Kidney tubule cell (primary cell): ENCODE measurements at regions not wholly inside any gene's neighbourhood (a gene's known extent, or its start where the extent isn't known, plus 50 kb on each side); places are given as distances from the start of the nearest gene placed in this dataset.
"Not testable (repeated sequence)": the region's sequence is repeated elsewhere in the genome, so short reads cannot be mapped to it uniquely, and the experiment has no call there.

Experiments
- DNase-seq: peaks from one replicate; pipeline ENCODE4 v3.0.0-alpha.2; 2018; ENCODE audit warnings: low spot score

DNA sequence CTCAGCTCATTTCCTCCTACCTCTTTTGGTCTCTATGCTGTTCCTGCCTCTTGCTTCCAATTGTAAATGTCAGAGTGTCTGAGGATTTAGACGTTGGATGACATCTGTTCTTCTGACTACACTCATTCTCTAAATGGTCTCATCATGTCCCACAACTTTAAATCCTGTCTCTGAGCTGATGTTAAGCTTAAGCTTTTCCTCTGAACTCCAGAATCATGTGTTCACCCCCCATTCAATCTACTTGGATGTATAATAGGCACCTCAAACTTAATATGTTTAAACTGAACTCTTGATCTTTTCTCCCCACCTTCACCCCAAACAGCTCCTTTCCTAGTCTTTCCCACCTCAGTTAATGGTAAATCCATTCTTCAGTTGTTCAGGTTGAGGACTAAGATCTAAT, 433.6 kb downstream of the CSNK1G3 start:
- no peak for DNase-seq

GRCh38 chr5:123943151-123943550, 431.2 kb downstream of the CSNK1G3 start:
- DNase-seq = no peak

DNA sequence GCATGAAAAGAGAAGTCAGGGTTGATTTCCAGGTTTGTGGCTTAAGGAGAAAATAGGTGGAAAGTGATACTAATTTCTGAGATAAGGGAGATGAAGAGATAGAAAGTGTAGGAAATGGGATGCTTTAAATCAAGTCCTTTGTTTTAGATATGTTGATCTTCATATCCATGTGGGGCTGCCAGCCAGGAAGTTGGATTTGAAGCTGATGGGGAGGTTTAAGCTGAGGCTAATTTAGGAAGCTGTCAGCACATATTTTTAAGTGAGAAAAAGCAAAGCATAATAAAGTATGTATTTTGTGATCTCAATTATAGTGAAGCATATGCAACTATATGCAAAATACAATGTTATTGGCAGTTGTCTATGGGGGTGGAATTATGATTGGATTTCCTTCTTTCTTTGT, 428.4 kb downstream of the CSNK1G3 start:
- DNase-seq = no peak

- DNase-seq = peak; percentile 68
These were observed 425.3 kb downstream of the CSNK1G3 start for GRCh38 chr5:123937230-123937629.

DNA sequence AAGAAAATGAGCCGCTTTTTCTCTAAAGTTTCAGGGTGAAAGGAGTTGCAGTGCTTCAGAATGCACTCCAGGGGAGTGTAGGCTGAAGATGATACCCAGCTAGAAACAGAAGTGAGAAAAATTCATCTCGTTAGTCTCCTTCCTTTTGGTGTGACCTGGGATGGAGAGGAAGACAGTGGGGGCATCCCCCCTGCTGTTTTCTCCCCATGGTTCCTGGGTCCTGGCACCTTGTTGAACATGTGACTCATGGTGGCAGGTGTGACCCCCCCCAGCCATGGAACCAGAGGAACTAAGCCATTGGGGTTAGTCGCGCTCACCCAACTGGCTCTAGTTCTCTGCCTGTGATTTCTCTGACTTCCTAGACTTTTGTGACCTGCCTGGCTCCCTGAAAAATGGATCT, 424.6 kb downstream of the CSNK1G3 start:
- no peak for DNase-seq

DNA sequence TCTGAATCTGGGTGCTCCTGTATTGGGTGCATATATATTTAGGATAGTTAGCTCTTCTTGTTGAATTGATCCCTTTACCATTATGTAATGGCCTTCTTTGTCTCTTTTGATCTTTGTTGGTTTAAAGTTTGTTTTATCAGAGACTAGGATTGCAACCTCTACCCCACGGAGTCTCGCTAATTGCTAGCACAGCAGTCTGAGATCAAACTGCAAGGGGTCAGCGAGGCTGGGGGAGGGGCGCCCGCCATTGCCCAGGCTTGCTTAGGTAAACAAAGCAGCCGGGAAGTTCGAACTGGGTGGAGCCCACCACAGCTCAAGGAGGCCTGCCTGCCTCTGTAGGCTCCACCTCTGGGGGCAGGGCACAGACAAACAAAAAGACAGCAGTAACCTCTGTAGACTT, 421.8 kb downstream of the CSNK1G3 start:
- DNase-seq = not testable (repeated sequence)

DNA sequence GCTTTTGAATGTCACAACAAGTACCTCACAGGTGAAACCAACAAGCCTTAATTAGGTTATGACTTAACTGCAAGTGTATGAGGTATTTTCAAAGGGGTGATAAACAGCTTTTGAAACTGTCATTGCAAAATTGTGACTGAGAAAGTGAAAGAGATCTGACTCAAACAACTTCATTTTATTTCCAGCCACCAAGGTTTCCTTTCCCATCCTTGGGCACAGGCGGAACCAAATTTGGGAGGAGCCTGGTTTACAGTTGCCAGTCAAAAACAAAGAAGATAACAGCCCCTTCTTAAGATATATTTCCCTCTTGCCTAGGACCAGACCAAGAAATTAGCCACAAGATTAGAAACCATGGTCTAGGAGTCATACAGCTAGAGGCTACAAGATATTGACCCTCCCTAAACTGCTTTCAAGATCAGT, 417.1 kb downstream of the CSNK1G3 start:
- DNase-seq = no peak

- DNase-seq = no peak
These were observed 416.4 kb downstream of the CSNK1G3 start for GRCh38 chr5:123928401-123928800.

- DNase-seq = no peak
These were observed 409.2 kb downstream of the CSNK1G3 start for GRCh38 chr5:123921193-123921592.

GRCh38 chr5:123916345-123917121, 404.6 kb downstream of the CSNK1G3 start:
- peak; percentile 82 for DNase-seq

DNA sequence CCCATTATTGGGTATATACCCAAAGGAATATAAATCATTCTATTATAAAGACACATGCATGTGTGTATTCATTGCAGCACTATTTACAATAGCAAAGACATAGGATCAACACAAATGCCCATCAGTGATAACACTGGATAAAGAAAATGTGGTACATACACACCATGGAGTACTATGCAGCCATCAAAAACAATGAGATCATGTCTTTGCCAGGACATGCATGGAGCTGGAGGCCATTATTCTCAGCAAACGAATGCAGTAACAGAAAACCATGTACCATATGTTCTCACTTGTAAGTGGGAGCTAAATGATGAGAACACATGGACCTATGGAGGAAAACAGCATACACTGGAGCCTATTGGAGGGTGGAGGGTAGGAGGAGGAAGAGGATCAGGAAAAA, 402.4 kb downstream of the CSNK1G3 start:
- no peak for DNase-seq

DNA sequence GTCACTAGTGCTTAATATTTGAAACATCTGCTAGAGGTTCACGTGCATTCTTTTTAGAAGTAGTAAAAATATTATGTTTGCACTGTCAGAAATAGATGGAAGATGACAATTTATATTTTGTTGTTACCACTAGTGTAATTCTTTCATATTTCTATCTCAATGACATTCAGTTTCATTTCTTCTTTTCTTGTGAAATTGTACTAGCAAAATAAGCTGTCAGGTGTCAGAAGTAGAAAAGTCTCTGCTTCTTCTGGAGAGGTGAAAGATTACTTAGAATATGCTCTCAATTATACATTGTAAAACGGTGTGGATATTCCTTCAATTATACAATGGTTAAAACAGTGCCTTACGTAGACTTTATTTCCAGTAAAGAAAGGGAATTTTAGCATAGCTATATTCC, 395.4 kb downstream of the CSNK1G3 start:
- no peak for DNase-seq

GRCh38 chr5:123906698-123907295, 394.8 kb downstream of the CSNK1G3 start:
- DNase-seq = no peak

DNA sequence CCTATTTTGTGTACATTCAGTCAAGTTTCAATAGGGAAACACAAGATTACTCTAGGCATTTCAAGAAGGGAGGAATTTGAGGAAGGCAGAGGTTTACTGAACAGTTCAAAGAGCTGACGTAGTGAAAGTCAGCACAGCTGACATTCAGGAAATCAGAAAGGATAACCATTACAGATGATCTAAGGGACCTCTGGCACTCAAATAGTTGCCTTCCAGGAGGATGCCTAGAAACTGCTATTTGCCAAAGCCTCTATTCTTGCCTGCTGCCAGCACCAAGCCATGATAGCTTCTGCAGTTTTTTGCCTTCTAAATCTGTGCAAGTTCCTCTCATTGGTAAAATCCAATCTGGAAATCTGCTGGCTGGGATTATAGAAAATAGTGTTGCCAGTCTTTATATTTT, 373.1 kb downstream of the CSNK1G3 start:
- DNase-seq = no peak

DNA sequence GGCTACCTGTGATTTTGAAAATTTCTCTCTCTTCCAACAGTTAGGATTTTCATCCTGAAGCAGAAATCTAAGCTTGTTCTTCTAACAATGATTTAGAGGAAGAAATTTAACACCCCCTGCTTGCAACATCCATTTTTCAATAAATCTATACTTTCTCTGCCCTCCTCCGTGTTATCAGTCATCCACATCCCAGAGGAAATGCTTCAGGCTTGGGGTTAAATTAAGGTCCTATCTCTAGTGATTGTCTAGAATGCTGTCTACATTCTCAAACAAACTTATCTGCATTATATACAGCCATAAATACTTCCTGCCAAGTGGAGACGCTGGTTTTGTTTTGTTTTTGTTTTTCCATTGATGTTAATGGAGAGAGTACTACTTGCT, 371.0 kb downstream of the CSNK1G3 start:
- DNase-seq = no peak

DNA sequence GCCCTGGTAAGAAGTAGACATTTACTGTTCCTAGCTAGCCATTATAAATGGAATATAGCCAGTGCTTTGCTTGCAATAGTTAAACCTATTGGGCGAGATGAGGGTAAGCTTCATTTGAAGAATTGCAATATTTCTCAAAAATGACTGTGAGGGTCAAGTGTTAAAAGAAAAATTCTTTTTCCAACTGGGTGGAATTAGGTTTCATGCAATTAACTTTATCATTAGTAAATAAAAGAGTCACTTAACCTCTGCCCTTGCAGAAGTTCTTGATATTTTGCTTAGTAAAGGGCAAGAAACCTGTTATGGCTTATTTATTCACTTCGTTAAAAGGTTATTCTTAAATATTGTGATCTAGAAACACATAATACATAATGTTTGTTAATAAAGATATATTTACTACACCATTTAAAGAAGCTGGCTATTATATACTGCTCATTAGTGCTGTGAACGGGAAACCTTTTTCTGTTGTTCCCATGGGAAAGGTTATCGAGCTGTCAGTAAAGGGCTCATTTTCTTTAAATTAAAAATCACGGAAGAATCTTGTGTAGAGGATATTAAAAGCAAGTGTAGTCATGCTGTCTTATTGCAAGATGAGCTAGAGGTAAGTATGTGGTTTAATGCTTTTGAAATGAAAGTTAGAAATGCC, 370.5 kb downstream of the CSNK1G3 start:
- DNase-seq = no peak

DNA sequence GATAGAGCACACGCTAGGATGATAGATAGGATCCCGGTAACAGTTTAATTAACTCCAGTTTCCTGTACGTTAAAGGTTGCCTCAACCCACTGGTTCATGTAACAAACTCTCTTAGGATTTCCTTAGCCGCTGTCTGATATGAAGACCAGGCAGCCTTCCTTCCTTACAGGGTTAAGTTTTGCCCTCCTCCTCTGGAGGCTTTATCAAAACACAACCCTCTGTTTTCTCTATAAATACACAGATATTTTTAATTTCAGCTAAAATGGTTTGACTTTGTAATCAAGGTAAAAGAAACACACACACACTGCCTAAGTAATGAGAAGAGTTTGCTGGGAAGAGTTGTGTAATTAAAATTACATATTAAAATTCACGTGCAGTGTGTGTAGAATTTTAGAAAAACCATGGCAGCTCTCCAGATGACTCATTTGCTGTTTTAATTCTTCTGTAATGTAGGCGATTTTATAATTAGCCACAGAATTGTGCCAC, 369.8 kb downstream of the CSNK1G3 start:
- peak; percentile 20 for DNase-seq

DNA sequence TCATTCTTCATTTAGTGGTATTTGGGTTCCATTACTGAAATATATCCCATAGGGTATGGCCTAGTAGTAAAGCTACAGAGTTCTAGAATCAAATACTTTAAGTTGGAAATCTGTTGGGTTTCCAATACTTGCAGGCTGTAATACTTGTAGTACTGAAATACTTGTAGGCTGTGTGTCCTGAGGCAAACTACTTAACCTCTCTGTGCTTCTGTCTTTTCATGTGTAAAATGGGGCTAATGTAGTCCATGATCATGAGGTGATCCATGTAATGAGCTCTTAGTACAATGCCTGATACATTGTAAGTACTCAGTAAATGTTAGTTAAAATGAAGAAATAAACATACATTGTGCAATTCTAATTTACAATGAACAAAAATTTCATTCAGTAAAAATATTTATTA, 368.9 kb downstream of the CSNK1G3 start:
- no peak for DNase-seq

- DNase-seq = no peak
These were observed 367.1 kb downstream of the CSNK1G3 start for GRCh38 chr5:123879071-123879470.

GRCh38 chr5:123876276-123876790, 364.4 kb downstream of the CSNK1G3 start:
- DNase-seq = no peak

- peak; percentile 79 for DNase-seq
These were observed 363.7 kb downstream of the CSNK1G3 start for GRCh38 chr5:123875561-123876275.

DNA sequence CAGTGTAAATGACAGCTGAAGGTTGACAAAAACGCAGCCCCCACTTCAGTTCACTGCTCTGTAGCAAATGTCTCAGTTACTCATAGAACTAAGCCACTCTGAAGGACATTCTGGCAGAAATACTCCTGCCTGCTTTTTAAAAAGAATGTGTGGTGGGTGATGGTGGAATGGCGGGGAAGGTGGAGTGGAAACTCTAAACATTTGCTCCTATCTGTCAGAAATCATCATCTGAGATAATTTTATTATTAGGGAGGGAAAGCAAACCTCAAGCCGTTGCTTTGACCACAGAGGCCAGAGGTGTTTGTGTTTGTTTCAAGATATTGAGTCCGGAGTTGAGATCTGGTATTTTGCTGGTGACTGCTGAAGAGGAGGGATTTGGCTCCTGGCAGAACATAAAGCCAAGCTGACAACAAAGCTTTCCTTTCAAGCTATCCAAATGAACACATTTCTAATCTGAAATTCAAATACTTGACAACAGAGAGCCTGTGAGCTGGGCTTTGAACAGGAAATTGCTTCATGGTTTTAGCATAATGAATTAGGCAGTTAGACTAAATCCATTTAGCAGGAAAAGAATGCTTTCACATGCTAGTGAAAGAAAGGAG, 362.7 kb downstream of the CSNK1G3 start:
- DNase-seq = peak; percentile 61
